ENCODE measurements at regions not wholly inside any gene's neighbourhood (a gene's known extent, or its start where the extent isn't known, plus 50 kb on each side); places are given as distances from the start of the nearest gene placed in this dataset.

- no peak for TF ChIP-seq CTCF (IDR thresholded peaks at IDR 0.05; ENCODE audit: insufficient read depth, low read depth, low read length)
- TF ChIP-seq EZH2 (IDR thresholded peaks at IDR 0.05; ENCODE audit: insufficient read depth, low read length), result no peak
Observed at GRCh38 chr16:85990861-85991301, 91.9 kb downstream of the IRF8 start.

Data from astrocyte (in vitro differentiated cells and primary cell).